Omental fat pad (tissue), 3 donors: ENCODE measurements at regions not wholly inside any gene's neighbourhood (a gene's known extent, or its start where the extent isn't known, plus 50 kb on each side); places are given as distances from the start of the nearest gene placed in this dataset.

Source experiments
- ATAC-seq: fragments of 150-250 bp; one replicate; pipeline ENCODE4 v1.9.1; 2016; ENCODE audit warnings: mild to moderate bottlenecking, moderate library complexity; ENCODE audit not compliant: low FRiP score
- DNase-seq: peaks from one replicate; pipeline ENCODE4 v3.0.0-alpha.2; 2019; ENCODE audit warnings: low spot score
- TF ChIP-seq, protein P1 (sequence below), 3 donors: fragments of 450-650 bp; IDR thresholded peaks; one replicate each; pipeline ENCODE4 v1.5.1; 2016 to 2017; ENCODE audit warnings: antibody characterized with exemption in 3 of 3, mild to moderate bottlenecking in 3 of 3, moderate library complexity in 2 of 3

DNA sequence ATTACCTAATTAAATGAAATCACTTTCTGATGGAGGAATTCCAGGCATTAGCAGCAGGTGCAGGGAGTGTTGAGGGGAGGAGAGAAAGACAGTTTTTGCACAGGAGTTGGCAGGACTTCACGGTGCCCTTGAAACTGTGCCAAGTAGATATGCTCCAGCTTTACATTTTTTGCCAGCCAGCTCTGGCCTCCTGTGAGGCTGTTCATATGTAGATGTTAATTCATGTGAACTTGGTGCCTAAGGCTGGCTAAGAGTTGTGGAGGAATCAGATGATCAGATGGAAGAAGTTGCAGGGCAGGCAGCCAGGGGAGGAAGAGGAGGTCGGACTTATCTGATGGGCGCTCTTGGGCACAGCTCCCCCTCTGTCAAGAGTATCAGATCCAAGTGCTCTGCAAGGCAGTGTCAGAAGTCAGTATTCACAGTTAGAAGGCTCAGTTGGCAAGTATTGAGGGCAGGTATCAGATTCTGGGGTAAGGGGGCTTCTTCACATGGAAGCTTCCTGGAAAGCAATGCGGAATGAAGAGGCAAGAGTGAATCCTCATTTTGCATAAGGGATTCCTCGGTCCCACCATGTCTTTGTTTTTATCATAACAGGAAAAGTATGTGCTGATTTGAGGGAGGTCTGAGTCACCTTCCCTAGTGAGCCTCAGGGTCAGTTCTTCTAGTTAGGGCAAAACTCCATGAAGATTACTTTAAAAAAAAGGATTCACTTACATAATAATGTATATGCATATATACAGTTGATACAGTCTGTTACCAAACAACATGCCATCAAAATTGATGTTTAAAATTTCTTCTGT lies 172.6 kb upstream of the UMPS start:
- TF ChIP-seq, protein P1, sequence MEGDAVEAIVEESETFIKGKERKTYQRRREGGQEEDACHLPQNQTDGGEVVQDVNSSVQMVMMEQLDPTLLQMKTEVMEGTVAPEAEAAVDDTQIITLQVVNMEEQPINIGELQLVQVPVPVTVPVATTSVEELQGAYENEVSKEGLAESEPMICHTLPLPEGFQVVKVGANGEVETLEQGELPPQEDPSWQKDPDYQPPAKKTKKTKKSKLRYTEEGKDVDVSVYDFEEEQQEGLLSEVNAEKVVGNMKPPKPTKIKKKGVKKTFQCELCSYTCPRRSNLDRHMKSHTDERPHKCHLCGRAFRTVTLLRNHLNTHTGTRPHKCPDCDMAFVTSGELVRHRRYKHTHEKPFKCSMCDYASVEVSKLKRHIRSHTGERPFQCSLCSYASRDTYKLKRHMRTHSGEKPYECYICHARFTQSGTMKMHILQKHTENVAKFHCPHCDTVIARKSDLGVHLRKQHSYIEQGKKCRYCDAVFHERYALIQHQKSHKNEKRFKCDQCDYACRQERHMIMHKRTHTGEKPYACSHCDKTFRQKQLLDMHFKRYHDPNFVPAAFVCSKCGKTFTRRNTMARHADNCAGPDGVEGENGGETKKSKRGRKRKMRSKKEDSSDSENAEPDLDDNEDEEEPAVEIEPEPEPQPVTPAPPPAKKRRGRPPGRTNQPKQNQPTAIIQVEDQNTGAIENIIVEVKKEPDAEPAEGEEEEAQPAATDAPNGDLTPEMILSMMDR (IDR thresholded peaks at IDR 0.05), result no peak
- DNase-seq (no peak), ATAC-seq (no peak)

- DNase-seq, result peak; percentile 63
- peak; percentile 49 for ATAC-seq
- TF ChIP-seq, protein P1 (IDR thresholded peaks at IDR 0.05), result no peak
Observed at GRCh38 chr3:124558991-124559845, 171.0 kb upstream of the UMPS start.

- TF ChIP-seq, protein P1 (IDR thresholded peaks at IDR 0.05), result no peak
- DNase-seq (peak; percentile 48), ATAC-seq (peak; percentile 65)
Observed at GRCh38 chr3:124559846-124560574, 170.2 kb upstream of the UMPS start.

- DNase-seq (no peak), ATAC-seq (peak; percentile 28)
- TF ChIP-seq, protein P1 (IDR thresholded peaks at IDR 0.05), result no peak
Observed at GRCh38 chr3:124560666-124561215, 169.5 kb upstream of the UMPS start.

DNA sequence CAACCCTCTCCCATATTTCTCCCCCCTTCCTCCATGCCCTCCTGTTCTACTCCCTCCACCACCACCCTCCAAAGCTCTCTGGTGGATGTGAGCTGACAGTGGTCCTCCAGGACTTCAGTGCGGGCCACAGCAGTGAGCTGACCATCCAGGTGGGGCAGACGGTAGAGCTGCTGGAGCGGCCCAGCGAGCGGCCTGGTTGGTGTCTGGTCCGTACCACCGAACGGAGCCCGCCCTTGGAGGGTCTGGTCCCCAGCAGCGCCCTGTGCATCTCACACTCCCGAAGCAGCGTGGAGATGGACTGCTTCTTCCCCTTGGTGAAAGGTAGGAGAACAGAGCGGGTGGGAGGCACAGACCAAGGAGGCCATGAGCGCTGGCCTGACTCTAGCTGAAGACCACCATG lies 167.5 kb upstream of the UMPS start:
- no peak for ATAC-seq
- no peak for DNase-seq
- TF ChIP-seq, protein P1 (IDR thresholded peaks at IDR 0.05), result no peak

GRCh38 chr3:124563376-124563775 lies 166.9 kb upstream of the UMPS start:
- no peak for ATAC-seq
- DNase-seq, result no peak
- TF ChIP-seq, protein P1 (IDR thresholded peaks at IDR 0.05), result no peak
